ENCODE measurements at regions not wholly inside any gene's neighbourhood (a gene's known extent, or its start where the extent isn't known, plus 50 kb on each side); places are given as distances from the start of the nearest gene placed in this dataset.

- no peak for DNase-seq (ENCODE audit: low read depth in 1 of 2, low spot score in 1 of 2)
These were observed 54.4 kb downstream of the UNCX start for GRCh38 chr7:1286946-1287645.

GRCh38 chr7:1287752-1288201 lies 55.1 kb downstream of the UNCX start:
- no peak for DNase-seq (ENCODE audit: low read depth in 1 of 2, low spot score in 1 of 2)

DNA sequence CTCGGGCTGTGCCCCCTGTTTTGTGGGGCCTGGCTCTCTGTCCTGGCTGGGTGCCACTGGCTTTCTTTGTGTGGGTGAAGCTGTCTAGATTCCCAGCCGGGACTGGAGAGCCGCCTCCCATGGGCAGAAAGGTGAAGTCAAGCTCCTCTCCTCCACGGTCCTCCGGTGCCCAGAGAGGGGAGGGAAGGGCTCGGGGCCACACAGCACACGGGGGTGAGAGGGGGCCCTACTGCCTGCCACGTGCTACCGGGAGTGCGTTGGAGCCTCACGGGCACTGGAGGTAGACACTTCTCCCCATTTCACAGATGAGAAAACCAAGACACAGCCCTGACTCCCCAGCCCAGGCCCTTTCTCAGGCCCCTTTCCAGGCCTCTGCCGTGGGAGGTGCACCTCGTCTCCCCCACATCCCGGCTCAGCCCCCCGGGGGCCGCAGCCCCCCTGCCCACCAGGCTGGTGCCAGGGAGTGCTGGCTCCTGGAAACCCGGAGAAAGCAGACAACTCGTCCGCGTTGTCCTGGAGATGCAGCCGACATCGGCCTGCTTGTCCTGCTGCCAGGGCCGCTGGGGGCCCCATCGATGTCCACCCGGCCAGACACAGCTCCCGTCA lies 55.8 kb downstream of the UNCX start:
- DNase-seq (ENCODE audit: low read depth in 1 of 2, low spot score in 1 of 2), result no peak

GRCh38 chr7:1288996-1289551 lies 56.4 kb downstream of the UNCX start:
- DNase-seq (ENCODE audit: low read depth in 1 of 2, low spot score in 1 of 2), result no peak

DNA sequence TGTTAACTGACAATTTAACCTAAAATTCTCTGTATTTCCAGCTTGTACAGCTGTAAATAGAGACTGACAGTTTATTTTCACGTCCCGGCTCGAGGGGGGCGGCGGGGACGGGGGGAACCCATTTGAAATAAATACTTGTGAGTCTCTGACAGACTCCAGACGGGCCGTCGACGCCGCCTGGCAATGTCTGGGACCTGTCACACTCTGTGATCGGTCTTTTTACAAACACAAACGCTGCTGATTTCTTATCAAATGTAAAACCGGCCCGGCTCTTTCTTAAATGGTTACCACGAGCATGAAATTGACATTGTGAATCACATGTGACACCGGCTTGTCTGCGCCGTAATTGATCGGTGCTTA lies 57.0 kb downstream of the UNCX start:
- DNase-seq (ENCODE audit: low read depth in 1 of 2, low spot score in 1 of 2), result no peak

GRCh38 chr7:1290026-1290678 lies 57.5 kb downstream of the UNCX start:
- peak in 1 of 2 donors; percentile 2 for DNase-seq (ENCODE audit: low read depth in 1 of 2, low spot score in 1 of 2)

- no peak for DNase-seq (ENCODE audit: low read depth in 1 of 2, low spot score in 1 of 2)
These were observed 58.1 kb downstream of the UNCX start for GRCh38 chr7:1290679-1291356.

- no peak for DNase-seq (ENCODE audit: low read depth in 1 of 2, low spot score in 1 of 2)
These were observed 58.7 kb downstream of the UNCX start for GRCh38 chr7:1291357-1291689.

- no peak for DNase-seq (ENCODE audit: low read depth in 1 of 2, low spot score in 1 of 2)
These were observed 59.4 kb downstream of the UNCX start for GRCh38 chr7:1291845-1292765.

- DNase-seq (ENCODE audit: low read depth in 1 of 2, low spot score in 1 of 2), result no peak
These were observed 60.5 kb downstream of the UNCX start for GRCh38 chr7:1292972-1293830.

- no peak for DNase-seq (ENCODE audit: low read depth in 1 of 2, low spot score in 1 of 2)
These were observed 61.3 kb downstream of the UNCX start for GRCh38 chr7:1293950-1294411.

DNA sequence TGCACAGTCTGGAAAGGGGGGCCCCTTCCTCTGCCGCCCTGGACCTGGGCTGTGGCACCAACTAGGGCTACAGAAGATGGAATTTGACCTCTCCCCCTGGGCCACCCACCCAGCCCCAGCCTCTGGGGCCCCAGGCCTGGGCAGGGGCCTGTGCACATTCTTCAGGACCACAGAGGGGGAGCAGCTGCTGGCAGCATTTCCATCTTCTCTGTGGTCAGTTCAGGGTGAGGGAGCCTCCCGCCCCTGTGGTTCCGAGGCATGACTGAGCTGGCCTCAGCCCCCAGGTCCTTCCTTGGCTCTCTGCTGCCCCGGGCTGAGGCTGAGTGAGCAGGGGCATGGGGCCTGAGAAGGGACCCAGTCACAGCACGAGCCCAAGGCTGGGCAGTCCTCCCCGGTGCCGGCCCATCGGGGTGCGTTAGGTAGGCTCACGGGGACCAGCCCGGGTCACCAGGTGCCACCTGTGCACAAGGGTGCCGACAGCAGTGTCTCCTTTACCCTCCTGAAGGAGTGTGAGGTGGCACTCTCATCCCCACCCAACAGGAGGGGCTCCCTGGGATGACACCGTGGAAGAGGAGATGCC lies 63.2 kb downstream of the UNCX start:
- DNase-seq (ENCODE audit: low read depth in 1 of 2, low spot score in 1 of 2), result no peak

- DNase-seq (ENCODE audit: low read depth in 1 of 2, low spot score in 1 of 2), result no peak
These were observed 63.8 kb downstream of the UNCX start for GRCh38 chr7:1296356-1296981.

DNA sequence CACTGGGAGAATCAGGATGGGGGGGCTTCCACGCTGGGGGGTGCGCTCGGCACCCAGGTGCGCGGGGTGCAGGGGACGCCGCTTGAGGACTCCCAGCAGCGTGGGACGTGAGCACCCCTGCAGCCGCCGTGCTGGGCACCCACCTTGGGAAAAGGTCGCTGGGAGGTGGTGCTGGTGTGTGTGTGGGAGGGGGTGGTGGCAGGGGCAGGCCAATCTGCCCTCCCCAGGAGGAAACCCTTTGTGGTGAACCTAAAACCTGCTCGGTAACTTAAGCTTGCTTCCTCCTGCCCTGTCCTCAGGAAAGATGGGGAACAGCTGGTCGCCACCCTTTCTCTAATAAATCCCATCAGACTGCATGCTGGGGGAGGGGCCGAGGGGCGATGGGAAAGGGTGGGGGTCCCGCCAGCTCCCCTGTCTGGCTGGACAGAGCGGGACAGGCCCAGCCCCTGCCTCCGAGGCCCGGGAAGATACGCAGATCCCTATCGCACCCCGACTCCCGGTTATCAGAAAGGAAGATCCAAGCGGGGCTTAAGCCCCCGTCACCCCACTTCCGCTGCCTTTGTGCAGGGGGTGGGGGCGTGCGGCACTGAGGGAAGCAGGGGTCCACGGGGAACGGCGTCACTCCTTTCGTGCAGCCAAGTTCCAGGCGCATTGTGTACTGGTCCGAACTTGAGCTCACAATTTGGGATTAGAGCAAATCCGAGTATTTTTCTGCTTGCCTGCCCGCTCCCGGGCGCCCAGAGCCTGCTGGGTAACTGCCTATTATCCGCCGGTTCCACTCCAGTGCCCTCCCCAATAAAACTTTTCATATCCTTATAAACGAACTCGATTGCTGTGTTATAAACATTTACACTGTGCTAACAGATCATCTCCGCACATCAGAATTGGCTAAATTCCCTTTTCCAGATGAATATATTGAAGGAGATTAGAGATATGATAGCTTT lies 64.6 kb downstream of the UNCX start:
- no peak for DNase-seq (ENCODE audit: low read depth in 1 of 2, low spot score in 1 of 2)

GRCh38 chr7:1298051-1298930 lies 65.6 kb downstream of the UNCX start:
- no peak for DNase-seq (ENCODE audit: low read depth in 1 of 2, low spot score in 1 of 2)

DNA sequence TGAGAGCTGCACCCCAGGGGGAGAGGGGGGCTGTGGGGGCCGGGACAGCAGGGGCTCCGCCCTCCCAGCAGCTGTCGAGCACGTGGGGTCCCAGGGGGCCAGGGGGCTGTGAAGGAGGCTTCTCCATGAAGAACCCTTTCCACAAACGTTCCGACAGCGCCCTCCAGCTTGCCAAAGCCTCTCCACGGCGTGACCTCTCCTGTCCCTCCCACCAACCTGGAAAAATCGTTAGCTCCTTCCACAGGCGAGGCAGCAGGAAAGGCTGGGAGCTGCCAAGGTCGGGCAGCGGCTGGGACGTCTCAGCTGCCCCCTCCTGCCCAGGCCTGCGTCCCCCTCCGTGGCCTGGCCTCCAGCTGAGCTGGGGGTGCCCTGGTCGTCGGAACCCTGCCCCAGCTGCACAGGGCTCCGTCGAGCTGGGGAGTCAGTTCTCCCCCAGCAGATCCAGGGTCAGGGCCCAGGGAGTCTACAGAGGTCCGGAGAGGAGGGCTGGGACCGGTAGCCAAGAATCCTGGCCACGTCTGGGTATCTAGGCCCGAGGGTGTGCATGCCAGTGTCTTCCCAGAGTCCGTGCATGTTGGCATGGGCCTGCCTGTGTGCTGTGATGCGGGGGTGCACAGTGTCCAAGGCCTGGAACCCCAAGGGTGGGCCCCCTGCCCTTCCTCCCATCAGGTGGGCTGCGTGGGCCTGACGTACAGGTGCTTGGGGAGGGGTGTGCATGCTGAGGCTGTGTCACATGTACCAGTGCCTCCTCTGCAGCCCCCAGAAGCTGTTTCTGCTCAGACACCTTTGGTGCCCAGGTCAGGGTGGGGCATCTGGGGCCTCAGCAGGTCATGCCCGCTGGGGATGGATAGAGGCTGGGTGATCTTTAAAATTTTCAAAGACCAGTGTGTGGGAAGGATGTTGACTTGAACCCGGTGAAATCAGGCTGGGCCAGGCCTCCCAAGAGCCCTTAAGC lies 66.5 kb downstream of the UNCX start:
- DNase-seq (ENCODE audit: low read depth in 1 of 2, low spot score in 1 of 2), result no peak

Measured in activated CD4-positive, alpha-beta T cell treated with anti-CD3 and anti-CD28 coated beads, Interleukin-2, amount 50 U/mL, for 24 hours (primary cell).